GM23338 (cell line): ENCODE measurements at regions not wholly inside any gene's neighbourhood (a gene's known extent, or its start where the extent isn't known, plus 50 kb on each side); places are given as distances from the start of the nearest gene placed in this dataset.

Experiments used
- ATAC-seq: fragments of 200-7000 bp; cut with Tn5 transposase; 3 replicates; pipeline ENCODE4 v1.9.1; 2020
- DNase-seq: peaks from one replicate; pipeline ENCODE4 v3.0.0-alpha.2; 2015; ENCODE audit warnings: low spot score
- H2AFZ ChIP-seq: fragments of 200-600 bp; sonication (generic); 2 replicates; pipeline ENCODE4 v1.8.0; 2016; ENCODE audit warnings: antibody characterized with exemption, mild to moderate bottlenecking, moderate library complexity
- H3F3A ChIP-seq: fragments of 200-600 bp; sonication (generic); replicated peaks from 2 replicates; pipeline ENCODE4 v1.8.0; 2017; ENCODE audit warnings: antibody characterized with exemption, mixed run types, low read depth
- H3K27ac ChIP-seq: fragments of 200-600 bp; sonication (generic); 2 replicates; pipeline ENCODE4 v1.6.1; 2016; ENCODE audit warnings: low read depth
- H3K27me3 ChIP-seq: fragments of 200-600 bp; sonication (generic); 2 replicates; pipeline ENCODE4 v1.8.0; 2016; ENCODE audit warnings: mild to moderate bottlenecking, mixed run types, moderate library complexity; ENCODE audit not compliant: insufficient read depth
- H3K36me3 ChIP-seq: fragments of 200-600 bp; sonication (generic); 2 replicates; pipeline ENCODE4 v1.8.0; 2016; ENCODE audit warnings: mild to moderate bottlenecking; ENCODE audit not compliant: insufficient read depth
- H3K4me1 ChIP-seq: fragments of 200-600 bp; sonication (generic); 2 replicates; pipeline ENCODE4 v1.8.0; 2016; ENCODE audit warnings: mild to moderate bottlenecking, moderate library complexity; ENCODE audit not compliant: insufficient read depth
- H3K4me2 ChIP-seq: fragments of 200-600 bp; sonication (generic); 2 replicates; pipeline ENCODE4 v1.7.1; 2017; ENCODE audit warnings: mixed run types
- H3K4me3 ChIP-seq: fragments of 200-600 bp; sonication (generic); 2 replicates; pipeline ENCODE4 v1.6.1; 2016; ENCODE audit warnings: mixed run types
- H3K79me2 ChIP-seq: fragments of 200-600 bp; sonication (generic); replicated peaks from 2 replicates; pipeline ENCODE4 v1.8.0; 2017; ENCODE audit warnings: mild to moderate bottlenecking; ENCODE audit not compliant: insufficient read depth
- H3K9me2 ChIP-seq: fragments of 200-600 bp; sonication (generic); 2 replicates; pipeline ENCODE4 v1.8.0; 2017; ENCODE audit not compliant: insufficient read depth
- H4K20me1 ChIP-seq: fragments of 200-600 bp; sonication (generic); replicated peaks from 2 replicates; pipeline ENCODE4 v1.8.0; 2017; ENCODE audit warnings: mild to moderate bottlenecking; ENCODE audit not compliant: insufficient read depth
- H3K27ac Mint-ChIP-seq: 2 replicates; pipeline ENCODE4 v1.8.0; 2020; ENCODE audit warnings: inconsistent platforms, mild to moderate bottlenecking, moderate library complexity, mixed read lengths
- H3K27me3 Mint-ChIP-seq: 3 replicates; pipeline ENCODE4 v1.8.0; 2022; ENCODE audit warnings: low read depth, mild to moderate bottlenecking, moderate library complexity, mixed read lengths, inconsistent platforms; ENCODE audit not compliant: insufficient read depth, poor library complexity
- H3K36me3 Mint-ChIP-seq: 3 replicates; pipeline ENCODE4 v1.8.0; 2021; ENCODE audit warnings: low read depth, mild to moderate bottlenecking, inconsistent platforms, moderate library complexity, mixed read lengths
- H3K4me1 Mint-ChIP-seq: 3 replicates; pipeline ENCODE4 v1.8.0; 2020; ENCODE audit warnings: mild to moderate bottlenecking, inconsistent platforms, mixed read lengths
- H3K4me3 Mint-ChIP-seq: 3 replicates; pipeline ENCODE4 v1.8.0; 2021; ENCODE audit warnings: moderate library complexity, mild to moderate bottlenecking, inconsistent platforms, mixed read lengths
- H3K9me3 Mint-ChIP-seq: 3 replicates; pipeline ENCODE4 v1.8.0; 2020; ENCODE audit warnings: moderate library complexity, mild to moderate bottlenecking, inconsistent platforms, mixed read lengths
- CREB1 ChIP-seq: fragments of 250-450 bp; sonication (Bioruptor Pico); IDR thresholded peaks from 2 replicates; pipeline ENCODE4 v1.5.0; 2020; ENCODE audit warnings: low read depth, mild to moderate bottlenecking, moderate library complexity
- JUNB ChIP-seq: IDR thresholded peaks from one replicate; pipeline ENCODE4 v1.6.1; 2016; ENCODE audit warnings: antibody characterized with exemption; ENCODE audit not compliant: unreplicated experiment
- POLR2AphosphoS5 ChIP-seq: IDR thresholded peaks from 2 replicates; pipeline ENCODE4 v1.6.1; 2016; ENCODE audit warnings: antibody characterized with exemption, low read depth
- ZNF331 ChIP-seq: fragments of 250-450 bp; sonication (Bioruptor Pico); IDR thresholded peaks from 2 replicates; pipeline ENCODE4 v1.5.0; 2020; ENCODE audit warnings: low read depth, mild to moderate bottlenecking, moderate library complexity
- TF ChIP-seq, protein P1 (sequence below), 2 experiments: fragments of 200-600 bp in 1 of 2; sonication (generic) in 1 of 2; conservative IDR thresholded peaks; 2 replicates each; pipeline versions ENCODE4 v1.5.1 to v1.6.1; 2016 to 2017; ENCODE audit warnings: antibody characterized with exemption in 2 of 2, low read depth in 2 of 2, mild to moderate bottlenecking in 2 of 2, moderate library complexity in 1 of 2
- TF ChIP-seq, protein P2 (sequence below): fragments of 250-450 bp; sonication (Bioruptor Pico); IDR thresholded peaks from 2 replicates; pipeline ENCODE4 v1.5.0; 2020; ENCODE audit warnings: mild to moderate bottlenecking, moderate library complexity

DNA sequence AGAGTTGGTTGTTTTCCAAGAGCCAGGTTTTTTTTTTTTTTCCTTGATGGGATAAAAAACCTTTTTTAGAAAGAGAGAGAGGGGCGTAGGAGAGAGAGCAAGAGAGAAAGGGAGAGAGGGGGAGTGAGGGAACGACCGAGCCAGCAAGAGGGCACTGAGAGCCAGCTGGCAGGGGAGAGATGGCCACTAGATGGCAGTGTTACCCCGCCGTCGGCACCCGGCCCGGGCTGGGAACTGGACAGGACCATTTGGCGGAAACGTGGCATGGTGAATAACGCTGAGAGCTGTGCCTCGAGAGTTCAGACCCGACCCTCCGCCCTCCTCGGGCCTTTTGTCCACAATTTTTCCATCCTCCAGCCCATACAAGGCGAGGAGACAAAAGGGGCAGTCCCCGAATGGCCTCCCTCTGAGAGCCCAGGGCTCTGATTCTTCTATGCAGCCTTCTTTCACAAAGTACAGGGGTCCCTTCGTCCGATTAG lies 286.7 kb upstream of the VRK2 start:
- no peaks in the 10 kb centered on the region for H3K27me3 ChIP-seq
- H2AFZ ChIP-seq, result peak overlapping the region; percentile 95; the same call in 1 of the 2 replicates
- H3K4me2 ChIP-seq, result peak overlapping the region; percentile 70
- Mint-ChIP-seq H3K9me3 (no peaks in the 10 kb centered on the region), H3K36me3 (no peaks in the 10 kb centered on the region), H3K4me3 (no peak overlapping the region; the same call in 2 of the 3 replicates), H3K4me1 (peaks cover 36% of the 10 kb centered on the region), H3K27me3 (peaks cover 4% of the 10 kb centered on the region), H3K27ac (no peak overlapping the region)
- H3F3A ChIP-seq, result no peaks in the 10 kb centered on the region
- H3K36me3 ChIP-seq, result no peaks in the 10 kb centered on the region
- peak; percentile 88 for DNase-seq
- H3K27ac ChIP-seq, result no peak overlapping the region
- H3K9me2 ChIP-seq, result peaks cover 4% of the 10 kb centered on the region; the same call in 1 of the 2 replicates
- H3K4me3 ChIP-seq, result peak overlapping the region; percentile 36
- H4K20me1 ChIP-seq, result no peaks in the 10 kb centered on the region
- peak; percentile 99 for ATAC-seq
- TF ChIP-seq, protein P1, sequence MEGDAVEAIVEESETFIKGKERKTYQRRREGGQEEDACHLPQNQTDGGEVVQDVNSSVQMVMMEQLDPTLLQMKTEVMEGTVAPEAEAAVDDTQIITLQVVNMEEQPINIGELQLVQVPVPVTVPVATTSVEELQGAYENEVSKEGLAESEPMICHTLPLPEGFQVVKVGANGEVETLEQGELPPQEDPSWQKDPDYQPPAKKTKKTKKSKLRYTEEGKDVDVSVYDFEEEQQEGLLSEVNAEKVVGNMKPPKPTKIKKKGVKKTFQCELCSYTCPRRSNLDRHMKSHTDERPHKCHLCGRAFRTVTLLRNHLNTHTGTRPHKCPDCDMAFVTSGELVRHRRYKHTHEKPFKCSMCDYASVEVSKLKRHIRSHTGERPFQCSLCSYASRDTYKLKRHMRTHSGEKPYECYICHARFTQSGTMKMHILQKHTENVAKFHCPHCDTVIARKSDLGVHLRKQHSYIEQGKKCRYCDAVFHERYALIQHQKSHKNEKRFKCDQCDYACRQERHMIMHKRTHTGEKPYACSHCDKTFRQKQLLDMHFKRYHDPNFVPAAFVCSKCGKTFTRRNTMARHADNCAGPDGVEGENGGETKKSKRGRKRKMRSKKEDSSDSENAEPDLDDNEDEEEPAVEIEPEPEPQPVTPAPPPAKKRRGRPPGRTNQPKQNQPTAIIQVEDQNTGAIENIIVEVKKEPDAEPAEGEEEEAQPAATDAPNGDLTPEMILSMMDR (conservative IDR thresholded peaks at IDR 0.05; ENCODE audit: low read depth in 2 of 2), result peak; percentile 94 to 97
- no peak for TF ChIP-seq ZNF331 (CRISPR knock-in tag)
- H3K4me1 ChIP-seq, result peaks cover 23% of the 10 kb centered on the region
- no peaks in the 10 kb centered on the region for H3K79me2 ChIP-seq

DNA sequence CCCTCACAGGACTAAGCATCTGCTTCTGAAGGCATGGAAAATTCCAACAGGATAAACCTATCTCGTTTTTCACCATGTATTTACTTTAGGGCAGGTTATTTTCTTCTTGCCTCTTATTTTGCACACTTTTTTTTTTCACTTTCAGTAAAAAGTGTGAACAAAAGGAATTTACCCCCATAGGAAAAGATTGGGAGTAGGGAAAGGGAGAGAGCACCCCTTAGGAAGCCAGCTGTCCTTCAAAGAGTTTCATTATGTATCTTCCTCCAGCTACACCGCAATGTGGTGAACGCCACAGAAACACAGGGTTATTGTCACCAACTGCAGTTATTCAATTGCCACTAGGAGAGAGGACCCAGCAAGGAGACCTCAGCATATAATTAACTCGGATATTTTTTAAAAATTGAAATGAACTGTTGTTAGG lies 286.2 kb upstream of the VRK2 start:
- peak; percentile 20 for DNase-seq

DNA sequence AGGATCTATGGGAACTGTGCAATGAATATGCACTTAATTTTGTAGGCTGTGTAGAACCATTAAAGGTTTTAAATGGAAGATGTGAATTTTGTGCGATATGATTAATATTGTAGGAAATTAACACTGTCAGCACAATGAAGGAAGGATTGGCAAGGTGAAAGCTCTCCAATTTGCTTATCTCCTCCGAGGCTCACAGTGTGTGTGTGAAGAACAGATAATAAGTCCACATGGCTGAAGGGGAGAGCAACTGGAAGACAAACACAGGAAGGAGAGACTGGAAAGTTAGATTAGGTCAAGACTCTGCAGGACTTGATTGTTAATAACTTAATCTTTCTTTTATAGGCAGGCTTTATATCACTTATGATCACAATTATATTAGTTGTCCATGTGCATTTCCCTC lies 269.7 kb upstream of the VRK2 start:
- Histone ChIP-seq H3K79me2 (no peaks in the 10 kb centered on the region), H3K36me3 (no peaks in the 10 kb centered on the region), H3K4me3 (no peak overlapping the region), H3K27ac (no peak overlapping the region), H3K9me2 (no peaks in the 10 kb centered on the region), H3K27me3 (no peaks in the 10 kb centered on the region), H4K20me1 (no peaks in the 10 kb centered on the region), H3F3A (no peaks in the 10 kb centered on the region), H3K4me1 (no peaks in the 10 kb centered on the region), H2AFZ (peak overlapping the region; percentile 15; the same call in 1 of the 2 replicates), H3K4me2 (no peak overlapping the region)
- Mint-ChIP-seq H3K36me3 (no peaks in the 10 kb centered on the region), H3K9me3 (no peaks in the 10 kb centered on the region), H3K27me3 (no peaks in the 10 kb centered on the region), H3K27ac (no peak overlapping the region), H3K4me3 (no peak overlapping the region), H3K4me1 (no peaks in the 10 kb centered on the region)
- ATAC-seq (no peak), DNase-seq (no peak)
- TF ChIP-seq, protein P1 (conservative IDR thresholded peaks at IDR 0.05; ENCODE audit: low read depth in 2 of 2), result no peak
- TF ChIP-seq JUNB (no peak), CREB1 (no peak)
- TF ChIP-seq, protein P2, sequence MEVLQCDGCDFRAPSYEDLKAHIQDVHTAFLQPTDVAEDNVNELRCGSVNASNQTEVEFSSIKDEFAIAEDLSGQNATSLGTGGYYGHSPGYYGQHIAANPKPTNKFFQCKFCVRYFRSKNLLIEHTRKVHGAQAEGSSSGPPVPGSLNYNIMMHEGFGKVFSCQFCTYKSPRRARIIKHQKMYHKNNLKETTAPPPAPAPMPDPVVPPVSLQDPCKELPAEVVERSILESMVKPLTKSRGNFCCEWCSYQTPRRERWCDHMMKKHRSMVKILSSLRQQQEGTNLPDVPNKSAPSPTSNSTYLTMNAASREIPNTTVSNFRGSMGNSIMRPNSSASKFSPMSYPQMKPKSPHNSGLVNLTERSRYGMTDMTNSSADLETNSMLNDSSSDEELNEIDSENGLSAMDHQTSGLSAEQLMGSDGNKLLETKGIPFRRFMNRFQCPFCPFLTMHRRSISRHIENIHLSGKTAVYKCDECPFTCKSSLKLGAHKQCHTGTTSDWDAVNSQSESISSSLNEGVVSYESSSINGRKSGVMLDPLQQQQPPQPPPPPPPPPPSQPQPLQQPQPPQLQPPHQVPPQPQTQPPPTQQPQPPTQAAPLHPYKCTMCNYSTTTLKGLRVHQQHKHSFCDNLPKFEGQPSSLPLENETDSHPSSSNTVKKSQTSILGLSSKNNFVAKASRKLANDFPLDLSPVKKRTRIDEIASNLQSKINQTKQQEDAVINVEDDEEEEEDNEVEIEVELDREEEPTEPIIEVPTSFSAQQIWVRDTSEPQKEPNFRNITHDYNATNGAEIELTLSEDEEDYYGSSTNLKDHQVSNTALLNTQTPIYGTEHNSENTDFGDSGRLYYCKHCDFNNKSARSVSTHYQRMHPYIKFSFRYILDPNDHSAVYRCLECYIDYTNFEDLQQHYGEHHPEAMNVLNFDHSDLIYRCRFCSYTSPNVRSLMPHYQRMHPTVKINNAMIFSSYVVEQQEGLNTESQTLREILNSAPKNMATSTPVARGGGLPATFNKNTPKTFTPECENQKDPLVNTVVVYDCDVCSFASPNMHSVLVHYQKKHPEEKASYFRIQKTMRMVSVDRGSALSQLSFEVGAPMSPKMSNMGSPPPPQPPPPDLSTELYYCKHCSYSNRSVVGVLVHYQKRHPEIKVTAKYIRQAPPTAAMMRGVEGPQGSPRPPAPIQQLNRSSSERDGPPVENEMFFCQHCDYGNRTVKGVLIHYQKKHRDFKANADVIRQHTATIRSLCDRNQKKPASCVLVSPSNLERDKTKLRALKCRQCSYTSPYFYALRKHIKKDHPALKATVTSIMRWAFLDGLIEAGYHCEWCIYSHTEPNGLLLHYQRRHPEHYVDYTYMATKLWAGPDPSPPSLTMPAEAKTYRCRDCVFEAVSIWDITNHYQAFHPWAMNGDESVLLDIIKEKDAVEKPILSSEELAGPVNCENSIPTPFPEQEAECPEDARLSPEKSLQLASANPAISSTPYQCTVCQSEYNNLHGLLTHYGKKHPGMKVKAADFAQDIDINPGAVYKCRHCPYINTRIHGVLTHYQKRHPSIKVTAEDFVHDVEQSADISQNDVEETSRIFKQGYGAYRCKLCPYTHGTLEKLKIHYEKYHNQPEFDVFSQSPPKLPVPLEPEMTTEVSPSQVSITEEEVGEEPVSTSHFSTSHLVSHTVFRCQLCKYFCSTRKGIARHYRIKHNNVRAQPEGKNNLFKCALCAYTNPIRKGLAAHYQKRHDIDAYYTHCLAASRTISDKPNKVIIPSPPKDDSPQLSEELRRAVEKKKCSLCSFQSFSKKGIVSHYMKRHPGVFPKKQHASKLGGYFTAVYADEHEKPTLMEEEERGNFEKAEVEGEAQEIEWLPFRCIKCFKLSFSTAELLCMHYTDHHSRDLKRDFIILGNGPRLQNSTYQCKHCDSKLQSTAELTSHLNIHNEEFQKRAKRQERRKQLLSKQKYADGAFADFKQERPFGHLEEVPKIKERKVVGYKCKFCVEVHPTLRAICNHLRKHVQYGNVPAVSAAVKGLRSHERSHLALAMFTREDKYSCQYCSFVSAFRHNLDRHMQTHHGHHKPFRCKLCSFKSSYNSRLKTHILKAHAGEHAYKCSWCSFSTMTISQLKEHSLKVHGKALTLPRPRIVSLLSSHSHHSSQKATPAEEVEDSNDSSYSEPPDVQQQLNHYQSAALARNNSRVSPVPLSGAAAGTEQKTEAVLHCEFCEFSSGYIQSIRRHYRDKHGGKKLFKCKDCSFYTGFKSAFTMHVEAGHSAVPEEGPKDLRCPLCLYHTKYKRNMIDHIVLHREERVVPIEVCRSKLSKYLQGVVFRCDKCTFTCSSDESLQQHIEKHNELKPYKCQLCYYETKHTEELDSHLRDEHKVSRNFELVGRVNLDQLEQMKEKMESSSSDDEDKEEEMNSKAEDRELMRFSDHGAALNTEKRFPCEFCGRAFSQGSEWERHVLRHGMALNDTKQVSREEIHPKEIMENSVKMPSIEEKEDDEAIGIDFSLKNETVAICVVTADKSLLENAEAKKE, result no peak

More for the DNA sequence above, 286.2 kb upstream of the VRK2 start:
- H3K36me3 Mint-ChIP-seq, result no peaks in the 10 kb centered on the region
- no peaks in the 10 kb centered on the region for H3K9me3 Mint-ChIP-seq
- H3K4me1 Mint-ChIP-seq, result peaks cover 31% of the 10 kb centered on the region
- H3K4me2 ChIP-seq, result peak overlapping the region; percentile 70
- peaks cover 23% of the 10 kb centered on the region for H3K4me1 ChIP-seq
- H3K27me3 ChIP-seq, result no peaks in the 10 kb centered on the region
- no peaks in the 10 kb centered on the region for H3F3A ChIP-seq
- peak overlapping the region; percentile 95; the same call in 1 of the 2 replicates for H2AFZ ChIP-seq
- no peaks in the 10 kb centered on the region for H4K20me1 ChIP-seq
- H3K4me3 Mint-ChIP-seq, result no peak overlapping the region
- H3K9me2 ChIP-seq, result peaks cover 8% of the 10 kb centered on the region
- no peaks in the 10 kb centered on the region for H3K36me3 ChIP-seq
- no peak for TF ChIP-seq CREB1
- no peak for TF ChIP-seq POLR2AphosphoS5
- H3K79me2 ChIP-seq, result no peaks in the 10 kb centered on the region
- H3K27ac ChIP-seq, result no peak overlapping the region
- ATAC-seq, result peak; percentile 20
- H3K4me3 ChIP-seq, result peak overlapping the region; percentile 33; the same call in 1 of the 2 replicates
- H3K27me3 Mint-ChIP-seq, result peaks cover 2% of the 10 kb centered on the region
- no peak overlapping the region for H3K27ac Mint-ChIP-seq
